SU-DHL-6 (cell line): ENCODE measurements at regions not wholly inside any gene's neighbourhood (a gene's known extent, or its start where the extent isn't known, plus 50 kb on each side); places are given as distances from the start of the nearest gene placed in this dataset.

Source experiments
- H2AFZ ChIP-seq: fragments of 200-600 bp; sonication (generic); 2 replicates; pipeline ENCODE4 v1.6.1; 2014; ENCODE audit warnings: low read depth, mild to moderate bottlenecking, moderate library complexity, mixed read lengths, antibody characterized with exemption, low read length; ENCODE audit not compliant: severe bottlenecking
- H3F3A ChIP-seq: fragments of 200-600 bp; shearing (Covaris generic); 2 replicates; pipeline ENCODE4 v1.6.0; 2016; ENCODE audit warnings: antibody characterized with exemption, mild to moderate bottlenecking; ENCODE audit not compliant: insufficient read depth
- H3K27ac ChIP-seq: fragments of 200-600 bp; sonication (generic); 2 replicates; pipeline ENCODE4 v1.5.1; 2016; ENCODE audit warnings: low read depth, mild to moderate bottlenecking, low read length, moderate library complexity, mixed read lengths
- H3K27me3 ChIP-seq: fragments of 200-600 bp; sonication (generic), shearing (Covaris generic); 2 replicates; pipeline ENCODE4 v1.6.0; 2014; ENCODE audit warnings: mild to moderate bottlenecking, low read length
- H3K36me3 ChIP-seq: fragments of 200-600 bp; sonication (generic); 2 replicates; pipeline ENCODE4 v1.6.1; 2014; ENCODE audit warnings: mild to moderate bottlenecking, low read length, mixed read lengths
- H3K4me2 ChIP-seq: fragments of 300-600, 200-600 bp; shearing (Covaris generic), sonication (generic); 2 replicates; pipeline ENCODE4 v1.6.0; 2014; ENCODE audit warnings: low read length, low read depth, mild to moderate bottlenecking; ENCODE audit not compliant: poor library complexity, severe bottlenecking
- H3K4me3 ChIP-seq: fragments of 200-600 bp; sonication (generic); 2 replicates; pipeline ENCODE4 v1.5.1; 2014; ENCODE audit warnings: antibody characterized with exemption, low read length, mild to moderate bottlenecking, mixed read lengths; ENCODE audit not compliant: insufficient read depth, poor library complexity, severe bottlenecking
- H3K79me2 ChIP-seq: fragments of 200-600 bp; sonication (generic); 2 replicates; pipeline ENCODE4 v1.6.1; 2014; ENCODE audit warnings: mild to moderate bottlenecking, low read length, moderate library complexity; ENCODE audit not compliant: insufficient read depth
- H3K9ac ChIP-seq: fragments of 200-600 bp; sonication (generic); 2 replicates; pipeline ENCODE4 v1.7.0; 2014; ENCODE audit warnings: mild to moderate bottlenecking, low read length
- H3K9me2 ChIP-seq: fragments of 200-600 bp; sonication (generic); replicated peaks from 2 replicates; pipeline ENCODE4 v1.6.1; 2014; ENCODE audit warnings: low read length; ENCODE audit not compliant: insufficient read depth
- H3K9me3 ChIP-seq: fragments of 200-600 bp; sonication (generic); 2 replicates; pipeline ENCODE4 v1.6.1; 2014; ENCODE audit warnings: low read length, mixed read lengths; ENCODE audit not compliant: insufficient read depth
- H4K20me1 ChIP-seq: fragments of 200-600 bp; sonication (generic); 2 replicates; pipeline ENCODE4 v1.6.1; 2014; ENCODE audit warnings: low read depth, mild to moderate bottlenecking, antibody characterized with exemption, low read length, moderate library complexity, mixed read lengths
- CTCF ChIP-seq: fragments of 200-600 bp; sonication (generic); IDR thresholded peaks from one replicate; pipeline ENCODE4 v1.5.1; 2017; ENCODE audit warnings: antibody characterized with exemption, mild to moderate bottlenecking, low read length, moderate library complexity; ENCODE audit not compliant: insufficient read depth, poor library complexity, severe bottlenecking
- EZH2phosphoT487 ChIP-seq: fragments of 200-600 bp; sonication (generic), shearing (Covaris generic); conservative IDR thresholded peaks from 2 replicates; pipeline ENCODE4 v1.6.1; 2018; ENCODE audit warnings: mild to moderate bottlenecking, antibody characterized with exemption, low read length, moderate library complexity, mixed read lengths

- Histone ChIP-seq H3K9me2 (no peaks in the 10 kb centered on the region), H3K79me2 (no peaks in the 10 kb centered on the region), H3K9me3 (no peaks in the 10 kb centered on the region), H4K20me1 (no peaks in the 10 kb centered on the region), H2AFZ (no peak overlapping the region), H3K27ac (no peak overlapping the region), H3K9ac (no peak overlapping the region), H3K4me3 (no peak overlapping the region), H3K27me3 (no peaks in the 10 kb centered on the region), H3K36me3 (no peaks in the 10 kb centered on the region), H3K4me2 (no peak overlapping the region), H3F3A (no peaks in the 10 kb centered on the region)
- TF ChIP-seq CTCF (no peak), EZH2phosphoT487 (no peak)
Observed at GRCh38 chr5:30051976-30052375, 1141.5 kb upstream of the CDH6 start.

- H3K27me3 ChIP-seq = no peaks in the 10 kb centered on the region
- no peak overlapping the region for H3K4me3 ChIP-seq
- H3K9me3 ChIP-seq = no peaks in the 10 kb centered on the region
- no peaks in the 10 kb centered on the region for H3K79me2 ChIP-seq
- no peaks in the 10 kb centered on the region for H4K20me1 ChIP-seq
- no peak overlapping the region for H3K27ac ChIP-seq
- H3K36me3 ChIP-seq = no peaks in the 10 kb centered on the region
- H3K9ac ChIP-seq = no peak overlapping the region
- TF ChIP-seq EZH2phosphoT487 (no peak), CTCF (no peak)
- no peak overlapping the region for H3K4me2 ChIP-seq
- H3K9me2 ChIP-seq = no peaks in the 10 kb centered on the region
- H2AFZ ChIP-seq = no peak overlapping the region
- H3F3A ChIP-seq = no peaks in the 10 kb centered on the region
Observed at GRCh38 chr5:30050056-30050815, 1143.2 kb upstream of the CDH6 start.

- Histone ChIP-seq H3K27ac (no peak overlapping the region), H3K4me3 (no peak overlapping the region), H3K4me2 (no peak overlapping the region), H3K9me3 (no peaks in the 10 kb centered on the region), H3K27me3 (no peaks in the 10 kb centered on the region), H2AFZ (no peak overlapping the region), H3K79me2 (no peaks in the 10 kb centered on the region), H3K9me2 (no peaks in the 10 kb centered on the region), H4K20me1 (no peaks in the 10 kb centered on the region), H3F3A (no peaks in the 10 kb centered on the region), H3K36me3 (no peaks in the 10 kb centered on the region), H3K9ac (no peak overlapping the region)
- TF ChIP-seq EZH2phosphoT487 = no peak
- TF ChIP-seq CTCF = no peak
Observed at GRCh38 chr5:30042677-30043076, 1150.8 kb upstream of the CDH6 start.
